ENCODE measurements at regions not wholly inside any gene's neighbourhood (a gene's known extent, or its start where the extent isn't known, plus 50 kb on each side); places are given as distances from the start of the nearest gene placed in this dataset.

DNA sequence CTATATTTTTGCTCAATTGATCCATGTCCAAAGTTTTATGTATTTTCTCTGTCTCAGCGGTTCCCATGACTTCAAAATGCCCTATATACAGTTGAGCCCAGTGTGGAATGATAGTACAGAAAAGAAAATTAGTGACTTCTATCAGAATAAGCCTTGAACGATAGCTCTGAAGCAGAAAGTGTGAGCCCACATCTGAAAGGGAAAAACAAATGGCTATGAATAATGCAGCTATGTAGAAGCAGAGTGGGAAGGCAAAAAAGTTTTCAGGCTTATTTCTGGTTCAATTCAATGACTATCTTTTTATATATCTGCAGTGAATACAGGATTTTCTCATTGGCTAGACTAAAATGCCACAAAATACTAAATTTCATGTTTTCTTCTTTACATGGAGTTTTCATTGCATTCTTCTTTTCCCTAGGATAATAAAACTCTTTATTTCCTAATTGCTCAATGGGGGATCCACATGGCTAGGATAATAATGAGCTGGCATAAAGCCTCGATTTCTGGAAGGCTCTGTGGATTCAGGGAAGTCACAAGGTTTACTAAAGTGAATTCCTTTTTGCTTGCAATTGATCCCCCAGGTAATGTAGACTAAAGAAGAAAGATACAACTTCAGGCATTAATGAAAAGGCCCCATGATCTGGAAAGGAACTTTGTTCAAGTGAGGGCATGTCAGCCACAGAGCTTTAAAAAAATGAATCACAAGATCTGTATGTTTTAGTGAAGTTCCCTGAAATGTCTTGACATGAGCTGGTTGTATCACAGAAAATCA lies 377.0 kb upstream of the RIOK2 start:
- H4K20me1 ChIP-seq (ENCODE audit: insufficient read depth, low read length), result no peaks in the 10 kb centered on the region
- no peak overlapping the region for H2BK120ac ChIP-seq (ENCODE audit: low read depth, low read length)
- no peak for DNase-seq
- H3K27me3 ChIP-seq (ENCODE audit: control insufficient read depth, insufficient read depth, low read length), result no peaks in the 10 kb centered on the region
- H3K9ac ChIP-seq (ENCODE audit: low read depth, low read length), result no peak overlapping the region
- H3K4ac ChIP-seq (ENCODE audit: low read depth, low read length), result no peak overlapping the region
- TF ChIP-seq ELK1 (IDR thresholded peaks at IDR 0.05; ENCODE audit: borderline replicate concordance, low read depth, low read length) (no peak), POLR2A (IDR thresholded peaks at IDR 0.05; ENCODE audit: low read depth, low read length) (no peak)
- H2AFZ ChIP-seq (replicated peaks; ENCODE audit: low read length, poor library complexity), result no peak overlapping the region
- no peaks in the 10 kb centered on the region for H3K36me3 ChIP-seq (ENCODE audit: control insufficient read depth, insufficient read depth, low read length)
- peaks cover 3% of the 10 kb centered on the region; the same call in 1 of the 2 replicates for H3K4me1 ChIP-seq (ENCODE audit: control insufficient read depth, insufficient read depth, low read length)
- no peak overlapping the region for H3K23ac ChIP-seq (ENCODE audit: low read depth, low read length)
- no TSS peak for BruUV-seq (replicated peaks)
- H3K4me3 ChIP-seq (ENCODE audit: insufficient read depth, low read depth, low read length), result no peak overlapping the region
- H2BK5ac ChIP-seq (ENCODE audit: low read depth, low read length, poor library complexity, severe bottlenecking), result no peak overlapping the region
- no peak overlapping the region for H3K14ac ChIP-seq (replicated peaks; ENCODE audit: low read depth, low read length)
- no peak overlapping the region for H3K18ac ChIP-seq (ENCODE audit: low read depth, low read length)
- no peak overlapping the region for H2BK15ac ChIP-seq (ENCODE audit: low read depth, low read length)
- no peak overlapping the region for H3K56ac ChIP-seq (ENCODE audit: extremely low read depth, insufficient read depth, low read length)
- H3K4me2 ChIP-seq (ENCODE audit: low read depth, low read length), result no peak overlapping the region
- H2AK9ac ChIP-seq (replicated peaks; ENCODE audit: low read depth, low read length, poor library complexity), result no peak overlapping the region
- dilution Hi-C loops (cut with HindIII; ENCODE audit: low sequenced_read_pairs, unreplicated experiment) (no loop called here), intact Hi-C loops (cut with micrococcal nuclease) (no loop called here), in situ Hi-C loops (cut with MboI; ENCODE audit: low sequenced_read_pairs) (no loop called here)
- no peak overlapping the region for H3K27ac ChIP-seq (ENCODE audit: insufficient read depth, low read length)
- no peak overlapping the region for H4K5ac ChIP-seq (ENCODE audit: low read depth, low read length)
- no peak overlapping the region for H4K91ac ChIP-seq (ENCODE audit: insufficient read depth, low read depth, low read length)
- no peak overlapping the region for H2AK5ac ChIP-seq (ENCODE audit: low read depth, low read length)
- ChIA-PET CTCF (interaction anchor here (1.4 kb wide), 1 partner anchor 100 kb away, joined by 3 read pairs; no protein-coding TSS in a partner anchor), POLR2A (ENCODE audit: unreplicated experiment) (no interaction called here)
- no peaks in the 10 kb centered on the region for H3K9me3 ChIP-seq (ENCODE audit: control insufficient read depth, insufficient read depth, low read length)
- no peaks in the 10 kb centered on the region for H3K9me1 ChIP-seq (ENCODE audit: insufficient read depth, low read length)
- WGBS, 2 experiments (ENCODE audit: extremely low coverage in 2 of 2, insufficient read length in 1 of 2), result 80% methylated on average over 1 of the region's 3 CpGs; no CpG with 5 or more reads in 1 of the 2 experiments
- no peak overlapping the region for H4K8ac ChIP-seq (ENCODE audit: low read depth in 2 of 2, low read length in 2 of 2)
- no peak overlapping the region for H2BK20ac ChIP-seq (ENCODE audit: low read depth, low read length)
- ATAC-seq (ENCODE audit: low read depth), result no peak
- no peaks in the 10 kb centered on the region for H3K79me1 ChIP-seq (ENCODE audit: low read depth in 1 of 2, low read length in 2 of 2)
